Prostate gland (tissue), 2 donors: ENCODE measurements at regions not wholly inside any gene's neighbourhood (a gene's known extent, or its start where the extent isn't known, plus 50 kb on each side); places are given as distances from the start of the nearest gene placed in this dataset.

Source experiments
- DNase-seq: peaks from one replicate; pipeline ENCODE4 v3.0.0-alpha.2; 2019; ENCODE audit warnings: low spot score
- H3K27ac ChIP-seq, 2 donors: fragments of 200-600 bp; sonication (generic); 2 replicates each; pipeline ENCODE4 v1.5.1; 2017 to 2019
- H3K27me3 ChIP-seq: fragments of 200-600 bp; sonication (generic); replicated peaks from 2 replicates; pipeline ENCODE4 v1.5.1; 2019; ENCODE audit not compliant: insufficient read depth
- H3K36me3 ChIP-seq, 2 donors: fragments of 200-600 bp; sonication (generic); 1 replicate in 1 of 2; 2 replicates in 1 of 2; pipeline versions ENCODE4 v1.5.1 to v1.8.1; 2017 to 2019
- H3K4me1 ChIP-seq: fragments of 200-600 bp; sonication (generic); replicated peaks from 2 replicates; pipeline ENCODE4 v1.5.1; 2019
- H3K4me3 ChIP-seq, 2 donors: fragments of 200-600 bp; sonication (generic); 2 replicates each; pipeline ENCODE4 v1.5.1; 2017 to 2019
- H3K9me3 ChIP-seq: fragments of 200-600 bp; sonication (generic); 2 replicates; pipeline ENCODE4 v1.5.1; 2017
- POLR2A ChIP-seq: fragments of 450-650 bp; IDR thresholded peaks from one replicate; pipeline ENCODE4 v1.6.1; 2016; ENCODE audit warnings: antibody characterized with exemption, mild to moderate bottlenecking
- POLR2AphosphoS5 ChIP-seq: sonication (generic); formaldehyde crosslinking; IDR thresholded peaks from one replicate; pipeline ENCODE4 v1.6.1; 2017; ENCODE audit warnings: antibody characterized with exemption
- WGBS: methylation state at CpG from one replicate; pipeline ENCODE4 v1.1.5; 2018; 5-methylcytosine and 5-hydroxymethylcytosine counted together
- intact Hi-C: fragments of 100-400 bp; cut with DNase I; formaldehyde crosslinking; loops from one replicate; pipeline ENCODE4 v1.14.2; 2022
- TF ChIP-seq, protein P1 (sequence below), 4 experiments: fragments of 200-600 bp in 2 of 4; fragments of 450-650 bp in 2 of 4; sonication (generic) in 2 of 4; IDR thresholded peaks; 1 replicate in 3 of 4; 2 replicates in 1 of 4; pipeline ENCODE4 v1.5.1; 2016 to 2019; ENCODE audit warnings: antibody characterized with exemption in 4 of 4, mild to moderate bottlenecking in 2 of 4, moderate library complexity in 2 of 4

DNA sequence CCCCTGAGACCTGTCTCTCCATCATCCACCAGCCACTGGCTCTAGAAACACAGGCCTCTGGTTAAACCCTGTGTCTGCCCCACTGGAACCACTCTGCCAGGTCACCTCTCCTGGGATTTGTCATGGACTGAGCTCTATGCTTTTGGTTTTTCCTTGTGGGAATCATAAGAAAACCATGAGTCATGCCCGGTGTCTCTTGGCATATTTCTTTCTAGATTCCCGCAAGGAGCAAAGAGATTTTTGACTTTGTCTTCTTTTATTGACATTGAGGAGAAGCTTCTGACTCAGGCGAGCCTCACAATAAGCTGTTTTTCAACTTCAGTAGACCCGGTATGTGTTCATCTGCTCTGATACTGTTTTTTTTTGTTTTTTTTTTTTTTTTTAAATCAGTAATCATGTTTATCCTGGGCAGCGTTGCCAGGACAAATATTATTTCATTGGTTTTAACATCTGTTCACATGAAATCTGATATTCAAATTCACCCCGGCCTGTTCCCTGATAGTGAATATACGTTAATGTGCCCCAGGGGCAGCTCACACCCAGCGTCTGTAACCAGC is 207.1 kb downstream of the ACKR3 start:
- H3K4me1 ChIP-seq, result no peaks in the 10 kb centered on the region
- H3K27me3 ChIP-seq, result no peaks in the 10 kb centered on the region
- H3K36me3 ChIP-seq, result no peaks in the 10 kb centered on the region
- TF ChIP-seq POLR2AphosphoS5 (no peak), POLR2A (no peak)
- TF ChIP-seq, protein P1, sequence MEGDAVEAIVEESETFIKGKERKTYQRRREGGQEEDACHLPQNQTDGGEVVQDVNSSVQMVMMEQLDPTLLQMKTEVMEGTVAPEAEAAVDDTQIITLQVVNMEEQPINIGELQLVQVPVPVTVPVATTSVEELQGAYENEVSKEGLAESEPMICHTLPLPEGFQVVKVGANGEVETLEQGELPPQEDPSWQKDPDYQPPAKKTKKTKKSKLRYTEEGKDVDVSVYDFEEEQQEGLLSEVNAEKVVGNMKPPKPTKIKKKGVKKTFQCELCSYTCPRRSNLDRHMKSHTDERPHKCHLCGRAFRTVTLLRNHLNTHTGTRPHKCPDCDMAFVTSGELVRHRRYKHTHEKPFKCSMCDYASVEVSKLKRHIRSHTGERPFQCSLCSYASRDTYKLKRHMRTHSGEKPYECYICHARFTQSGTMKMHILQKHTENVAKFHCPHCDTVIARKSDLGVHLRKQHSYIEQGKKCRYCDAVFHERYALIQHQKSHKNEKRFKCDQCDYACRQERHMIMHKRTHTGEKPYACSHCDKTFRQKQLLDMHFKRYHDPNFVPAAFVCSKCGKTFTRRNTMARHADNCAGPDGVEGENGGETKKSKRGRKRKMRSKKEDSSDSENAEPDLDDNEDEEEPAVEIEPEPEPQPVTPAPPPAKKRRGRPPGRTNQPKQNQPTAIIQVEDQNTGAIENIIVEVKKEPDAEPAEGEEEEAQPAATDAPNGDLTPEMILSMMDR (IDR thresholded peaks at IDR 0.05), result no peak
- intact Hi-C loops, result no loop called here
- H3K27ac ChIP-seq, result no peak overlapping the region
- H3K4me3 ChIP-seq, result no peak overlapping the region
- no peaks in the 10 kb centered on the region for H3K9me3 ChIP-seq
- DNase-seq, result no peak
- WGBS, result 44% methylated on average over 8 of the region's 8 CpGs

DNA sequence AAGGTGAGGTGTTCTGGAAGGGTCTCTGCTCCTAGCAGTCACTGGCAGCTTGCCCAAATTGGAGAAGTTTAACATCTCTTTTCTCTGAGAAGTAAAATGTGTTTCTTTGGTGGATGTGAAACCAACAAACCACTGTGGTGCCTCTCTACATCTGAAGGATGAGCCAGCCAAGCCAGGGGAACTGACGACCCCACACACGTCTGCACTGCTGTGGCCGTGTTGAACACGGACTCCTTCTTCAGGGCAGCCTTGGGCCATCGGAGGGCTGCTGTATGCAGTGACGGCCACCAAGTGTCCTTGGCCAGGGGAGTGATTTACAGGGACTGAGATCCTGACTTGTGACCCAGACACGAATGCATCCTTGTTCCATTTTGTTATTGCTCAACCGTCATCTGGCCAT is 207.8 kb downstream of the ACKR3 start:
- H3K4me3 ChIP-seq, result no peak overlapping the region
- H3K27me3 ChIP-seq, result no peaks in the 10 kb centered on the region
- no peaks in the 10 kb centered on the region for H3K4me1 ChIP-seq
- TF ChIP-seq POLR2A, result no peak
- TF ChIP-seq, protein P1 (IDR thresholded peaks at IDR 0.05), result no peak
- TF ChIP-seq POLR2AphosphoS5, result no peak
- DNase-seq, result no peak
- no peaks in the 10 kb centered on the region for H3K36me3 ChIP-seq
- no peaks in the 10 kb centered on the region for H3K9me3 ChIP-seq
- intact Hi-C loops, result no loop called here
- WGBS, result 90% methylated on average over 8 of the region's 8 CpGs
- no peak overlapping the region for H3K27ac ChIP-seq

DNA sequence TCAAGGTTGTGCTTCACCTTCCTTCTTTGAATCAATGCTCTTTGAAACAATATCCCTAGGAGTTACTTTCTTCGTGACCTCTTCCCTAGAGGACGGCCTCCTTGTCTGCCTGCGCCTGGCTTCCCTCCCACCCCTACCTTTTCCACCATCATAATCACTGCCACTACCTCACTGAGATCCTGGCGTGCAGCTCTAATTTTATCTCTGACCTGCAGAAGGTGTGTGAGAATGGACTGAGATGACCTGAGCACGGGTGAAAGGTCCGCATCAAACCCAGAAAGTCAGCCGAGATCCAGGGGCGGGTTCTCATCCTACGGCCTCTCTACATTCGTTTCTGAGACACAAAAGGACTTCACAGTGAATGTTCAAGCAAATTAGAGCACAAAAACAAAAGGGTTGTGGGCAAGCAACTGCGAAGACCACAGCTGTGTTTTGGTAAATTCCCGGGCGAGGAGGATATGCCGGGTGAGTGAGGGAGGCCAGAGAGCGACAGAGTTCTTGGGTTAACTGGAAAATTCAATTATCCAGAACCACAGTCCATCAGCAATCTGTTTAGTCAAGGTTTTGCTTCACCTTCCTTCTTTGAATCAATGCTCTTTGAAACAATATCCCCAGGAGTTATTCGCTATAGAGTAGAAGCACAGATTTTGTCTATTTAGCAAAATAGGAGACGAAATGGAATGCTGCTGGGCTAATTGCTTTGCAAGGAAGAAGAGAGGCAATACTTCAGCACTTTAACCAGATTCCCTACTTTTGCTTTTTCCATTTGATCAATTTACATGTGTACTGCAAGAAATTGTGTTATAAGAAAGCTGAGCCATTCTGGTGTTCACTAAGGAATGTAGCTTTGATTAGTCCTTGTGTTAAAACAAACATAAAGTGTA is 212.6 kb downstream of the ACKR3 start:
- Histone ChIP-seq H3K4me1 (no peaks in the 10 kb centered on the region), H3K4me3 (no peak overlapping the region), H3K27me3 (no peaks in the 10 kb centered on the region), H3K27ac (no peak overlapping the region), H3K36me3 (no peaks in the 10 kb centered on the region), H3K9me3 (no peaks in the 10 kb centered on the region)
- TF ChIP-seq, protein P1 (IDR thresholded peaks at IDR 0.05), result no peak
- TF ChIP-seq POLR2AphosphoS5, result no peak
- no peak for TF ChIP-seq POLR2A
- intact Hi-C loops, result no loop called here
- 92% methylated on average over 17 of the region's 17 CpGs for WGBS
- no peak for DNase-seq

DNA sequence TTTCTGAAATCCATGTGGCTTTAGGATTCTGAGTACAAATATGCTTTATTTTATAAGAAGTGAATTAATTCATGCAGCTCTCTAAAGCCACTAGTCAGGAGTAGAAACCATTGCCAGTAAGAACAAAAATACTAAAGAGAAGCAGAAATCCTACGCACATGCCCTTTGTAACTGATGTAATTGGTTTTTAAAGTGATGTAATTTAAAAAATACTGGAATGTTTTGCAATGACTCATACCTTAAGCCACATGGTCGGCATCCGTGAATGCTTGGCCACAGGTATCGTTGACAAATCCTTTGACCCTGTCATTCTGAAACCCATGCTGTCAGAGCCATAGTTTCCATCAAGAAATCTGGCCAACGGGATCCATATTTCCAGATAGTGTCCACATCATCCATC is 213.3 kb downstream of the ACKR3 start:
- Histone ChIP-seq H3K4me1 (no peaks in the 10 kb centered on the region), H3K9me3 (no peaks in the 10 kb centered on the region), H3K27ac (no peak overlapping the region), H3K36me3 (no peaks in the 10 kb centered on the region), H3K27me3 (no peaks in the 10 kb centered on the region), H3K4me3 (no peak overlapping the region)
- DNase-seq, result no peak
- intact Hi-C loops, result no loop called here
- TF ChIP-seq POLR2A (no peak), POLR2AphosphoS5 (no peak)
- TF ChIP-seq, protein P1 (IDR thresholded peaks at IDR 0.05), result no peak
- WGBS, result 89% methylated on average over 5 of the region's 5 CpGs
